ENCODE measurements at regions not wholly inside any gene's neighbourhood (a gene's known extent, or its start where the extent isn't known, plus 50 kb on each side); places are given as distances from the start of the nearest gene placed in this dataset.

GRCh38 chr17:72518753-72519597 lies 398.2 kb downstream of the SOX9 start:
- intact Hi-C loops (cut with DNase I): no loop called here
- no peak overlapping the region for H3K4me3 ChIP-seq (ENCODE audit: low read length in 2 of 2)
- no peak for ATAC-seq (ENCODE audit: low FRiP score)
- no peaks in the 10 kb centered on the region for H3K4me1 ChIP-seq (ENCODE audit: control insufficient read depth in 1 of 2, insufficient read depth in 2 of 2, low read length in 2 of 2)
- DNase-seq: no peak
- no peak overlapping the region for H3K27ac ChIP-seq (ENCODE audit: low read depth in 1 of 2, low read length in 2 of 2)
- no peaks in the 10 kb centered on the region for H3K27me3 ChIP-seq (ENCODE audit: control insufficient read depth in 1 of 2, insufficient read depth in 2 of 2, low read length in 1 of 2)
- WGBS, 2 donors: 80 to 81% methylated on average over 25 of the region's 25 CpGs
- H3K9me3 ChIP-seq (ENCODE audit: control insufficient read depth, low read length): no peaks in the 10 kb centered on the region
- no peaks in the 10 kb centered on the region for H3K36me3 ChIP-seq (ENCODE audit: control insufficient read depth in 1 of 2, insufficient read depth in 2 of 2, low read length in 1 of 2)

- no peaks in the 10 kb centered on the region for H3K36me3 ChIP-seq (ENCODE audit: control insufficient read depth in 1 of 2, insufficient read depth in 2 of 2, low read length in 1 of 2)
- no peak for DNase-seq
- H3K4me3 ChIP-seq (ENCODE audit: low read length in 2 of 2): no peak overlapping the region
- H3K4me1 ChIP-seq (ENCODE audit: control insufficient read depth in 1 of 2, insufficient read depth in 2 of 2, low read length in 2 of 2): no peaks in the 10 kb centered on the region
- 88 to 90% methylated on average over 6 of the region's 6 CpGs for WGBS, 2 donors
- no peaks in the 10 kb centered on the region for H3K9me3 ChIP-seq (ENCODE audit: control insufficient read depth, low read length)
- intact Hi-C loops (cut with DNase I): no loop called here
- no peaks in the 10 kb centered on the region for H3K27me3 ChIP-seq (ENCODE audit: control insufficient read depth in 1 of 2, insufficient read depth in 2 of 2, low read length in 1 of 2)
- no peak overlapping the region for H3K27ac ChIP-seq (ENCODE audit: low read depth in 1 of 2, low read length in 2 of 2)
- no peak for ATAC-seq (ENCODE audit: low FRiP score)
Measured at GRCh38 chr17:72519598-72519936, 398.7 kb downstream of the SOX9 start.

GRCh38 chr17:72520665-72521303 lies 400.0 kb downstream of the SOX9 start:
- H3K4me3 ChIP-seq (ENCODE audit: low read length in 2 of 2): no peak overlapping the region
- peaks cover 2 to 4% of the 10 kb centered on the region in 2 donors for H3K4me1 ChIP-seq (ENCODE audit: control insufficient read depth in 1 of 2, insufficient read depth in 2 of 2, low read length in 2 of 2)
- WGBS, 2 donors: 86 to 89% methylated on average over 7 of the region's 7 CpGs
- H3K9me3 ChIP-seq (ENCODE audit: control insufficient read depth, low read length): no peaks in the 10 kb centered on the region
- no peaks in the 10 kb centered on the region for H3K27me3 ChIP-seq (ENCODE audit: control insufficient read depth in 1 of 2, insufficient read depth in 2 of 2, low read length in 1 of 2)
- intact Hi-C loops (cut with DNase I): no loop called here
- ATAC-seq (ENCODE audit: low FRiP score) (no peak), DNase-seq (no peak)
- H3K27ac ChIP-seq (ENCODE audit: low read depth in 1 of 2, low read length in 2 of 2): no peak overlapping the region
- no peaks in the 10 kb centered on the region for H3K36me3 ChIP-seq (ENCODE audit: control insufficient read depth in 1 of 2, insufficient read depth in 2 of 2, low read length in 1 of 2)

GRCh38 chr17:72523491-72523890 lies 402.7 kb downstream of the SOX9 start:
- DNase-seq: no peak
- Histone ChIP-seq H3K27me3 (ENCODE audit: control insufficient read depth in 1 of 2, insufficient read depth in 2 of 2, low read length in 1 of 2) (no peaks in the 10 kb centered on the region), H3K9me3 (ENCODE audit: control insufficient read depth, low read length) (no peaks in the 10 kb centered on the region), H3K4me3 (ENCODE audit: low read length in 2 of 2) (no peak overlapping the region), H3K36me3 (ENCODE audit: control insufficient read depth in 1 of 2, insufficient read depth in 2 of 2, low read length in 1 of 2) (no peaks in the 10 kb centered on the region), H3K4me1 (ENCODE audit: control insufficient read depth in 1 of 2, insufficient read depth in 2 of 2, low read length in 2 of 2) (peaks cover 2 to 4% of the 10 kb centered on the region in 2 donors), H3K27ac (ENCODE audit: low read depth in 1 of 2, low read length in 2 of 2) (no peak overlapping the region)
- ATAC-seq (ENCODE audit: low FRiP score): no peak
- whole genome bisulfite sequencing, 2 donors: 12 to 15% methylated on average over 5 of the region's 5 CpGs
- intact Hi-C loops (cut with DNase I): no loop called here

- Histone ChIP-seq H3K9me3 (ENCODE audit: control insufficient read depth, low read length) (no peaks in the 10 kb centered on the region), H3K36me3 (ENCODE audit: control insufficient read depth in 1 of 2, insufficient read depth in 2 of 2, low read length in 1 of 2) (no peaks in the 10 kb centered on the region), H3K27ac (ENCODE audit: low read depth in 1 of 2, low read length in 2 of 2) (no peak overlapping the region), H3K27me3 (ENCODE audit: control insufficient read depth in 1 of 2, insufficient read depth in 2 of 2, low read length in 1 of 2) (no peaks in the 10 kb centered on the region), H3K4me3 (ENCODE audit: low read length in 2 of 2) (no peak overlapping the region), H3K4me1 (ENCODE audit: control insufficient read depth in 1 of 2, insufficient read depth in 2 of 2, low read length in 2 of 2) (peaks cover 2 to 4% of the 10 kb centered on the region in 2 donors)
- intact Hi-C loops (cut with DNase I): no loop called here
- ATAC-seq (ENCODE audit: low FRiP score) (no peak), DNase-seq (no peak)
- 12 to 13% methylated on average over 5 of the region's 5 CpGs for WGBS, 2 donors
Measured at GRCh38 chr17:72525225-72526015, 404.6 kb downstream of the SOX9 start.

- Histone ChIP-seq H3K27me3 (ENCODE audit: control insufficient read depth in 1 of 2, insufficient read depth in 2 of 2, low read length in 1 of 2) (no peaks in the 10 kb centered on the region), H3K4me1 (ENCODE audit: control insufficient read depth in 1 of 2, insufficient read depth in 2 of 2, low read length in 2 of 2) (peaks cover 2 to 4% of the 10 kb centered on the region in 2 donors), H3K27ac (ENCODE audit: low read depth in 1 of 2, low read length in 2 of 2) (no peak overlapping the region), H3K36me3 (ENCODE audit: control insufficient read depth in 1 of 2, insufficient read depth in 2 of 2, low read length in 1 of 2) (no peaks in the 10 kb centered on the region), H3K4me3 (ENCODE audit: low read length in 2 of 2) (no peak overlapping the region), H3K9me3 (ENCODE audit: control insufficient read depth, low read length) (no peaks in the 10 kb centered on the region)
- intact Hi-C loops (cut with DNase I): no loop called here
- ATAC-seq (ENCODE audit: low FRiP score) (no peak), DNase-seq (no peak)
- 80 to 82% methylated on average over 8 of the region's 8 CpGs for WGBS, 2 donors
Measured at GRCh38 chr17:72526769-72527168, 405.9 kb downstream of the SOX9 start.

GRCh38 chr17:72527789-72528188 lies 407.0 kb downstream of the SOX9 start:
- H3K4me1 ChIP-seq (ENCODE audit: control insufficient read depth in 1 of 2, insufficient read depth in 2 of 2, low read length in 2 of 2): peaks cover 2 to 4% of the 10 kb centered on the region in 2 donors
- H3K27ac ChIP-seq (ENCODE audit: low read depth in 1 of 2, low read length in 2 of 2): no peak overlapping the region
- no peaks in the 10 kb centered on the region for H3K36me3 ChIP-seq (ENCODE audit: control insufficient read depth in 1 of 2, insufficient read depth in 2 of 2, low read length in 1 of 2)
- no peak for DNase-seq
- 93 to 98% methylated on average over 9 of the region's 9 CpGs for WGBS, 2 donors
- ATAC-seq (ENCODE audit: low FRiP score): no peak
- H3K9me3 ChIP-seq (ENCODE audit: control insufficient read depth, low read length): no peaks in the 10 kb centered on the region
- intact Hi-C loops (cut with DNase I): no loop called here
- no peak overlapping the region for H3K4me3 ChIP-seq (ENCODE audit: low read length in 2 of 2)
- no peaks in the 10 kb centered on the region for H3K27me3 ChIP-seq (ENCODE audit: control insufficient read depth in 1 of 2, insufficient read depth in 2 of 2, low read length in 1 of 2)

- Histone ChIP-seq H3K4me1 (ENCODE audit: control insufficient read depth in 1 of 2, insufficient read depth in 2 of 2, low read length in 2 of 2) (peaks cover 2 to 4% of the 10 kb centered on the region in 2 donors), H3K9me3 (ENCODE audit: control insufficient read depth, low read length) (no peaks in the 10 kb centered on the region), H3K27ac (ENCODE audit: low read depth in 1 of 2, low read length in 2 of 2) (no peak overlapping the region), H3K27me3 (ENCODE audit: control insufficient read depth in 1 of 2, insufficient read depth in 2 of 2, low read length in 1 of 2) (no peaks in the 10 kb centered on the region), H3K36me3 (ENCODE audit: control insufficient read depth in 1 of 2, insufficient read depth in 2 of 2, low read length in 1 of 2) (no peaks in the 10 kb centered on the region), H3K4me3 (ENCODE audit: low read length in 2 of 2) (no peak overlapping the region)
- DNase-seq (no peak), ATAC-seq (ENCODE audit: low FRiP score) (no peak)
- intact Hi-C loops (cut with DNase I): no loop called here
- 98 to 100% methylated on average over 2 of the region's 2 CpGs for WGBS, 2 donors
Measured at GRCh38 chr17:72528683-72529082, 407.9 kb downstream of the SOX9 start.
